Right hindlimb (tissue), 1 donor: ENCODE measurements at regions not wholly inside any gene's neighbourhood (a gene's known extent, or its start where the extent isn't known, plus 50 kb on each side); places are given as distances from the start of the nearest gene placed in this dataset.
"Not testable (repeated sequence)": the region's sequence is repeated elsewhere in the genome, so short reads cannot be mapped to it uniquely, and the experiment has no call there.

ENCODE experiments used
- DNase-seq: peaks from one replicate; pipeline ENCODE4 v3.0.0-alpha.2; 2018

GRCh38 chr9:96156171-96156974 lies 145.6 kb downstream of the HSD17B3 start:
- DNase-seq, result no peak

GRCh38 chr9:96154081-96154480 lies 147.9 kb downstream of the HSD17B3 start:
- DNase-seq, result no peak

GRCh38 chr9:96152550-96152949 lies 149.4 kb downstream of the HSD17B3 start:
- no peak for DNase-seq

GRCh38 chr9:96150324-96151227 lies 151.4 kb downstream of the HSD17B3 start:
- DNase-seq, result no peak

GRCh38 chr9:96149533-96150280 lies 152.3 kb downstream of the HSD17B3 start:
- DNase-seq, result no peak

- no peak for DNase-seq
These were observed 153.1 kb downstream of the HSD17B3 start for GRCh38 chr9:96148634-96149532.

GRCh38 chr9:96147029-96147428 lies 154.9 kb downstream of the HSD17B3 start:
- not testable (repeated sequence) for DNase-seq

- DNase-seq, result no peak
These were observed 160.3 kb downstream of the HSD17B3 start for GRCh38 chr9:96141666-96142065.

- no peak for DNase-seq
These were observed 160.9 kb downstream of the HSD17B3 start for GRCh38 chr9:96141128-96141474.

- DNase-seq, result peak; percentile 59
These were observed 161.5 kb downstream of the HSD17B3 start for GRCh38 chr9:96140296-96141127.

GRCh38 chr9:96139592-96140295 lies 162.2 kb downstream of the HSD17B3 start:
- peak; percentile 78 for DNase-seq

- no peak for DNase-seq
These were observed 163.4 kb downstream of the HSD17B3 start for GRCh38 chr9:96138616-96139015.

GRCh38 chr9:96137671-96138429 lies 164.1 kb downstream of the HSD17B3 start:
- no peak for DNase-seq

- DNase-seq, result peak; percentile 60
These were observed 164.8 kb downstream of the HSD17B3 start for GRCh38 chr9:96136992-96137670.

GRCh38 chr9:96135753-96136290 lies 166.2 kb downstream of the HSD17B3 start:
- no peak for DNase-seq

- DNase-seq, result no peak
These were observed 166.8 kb downstream of the HSD17B3 start for GRCh38 chr9:96135076-96135752.

- DNase-seq, result no peak
These were observed 168.5 kb downstream of the HSD17B3 start for GRCh38 chr9:96133321-96134021.

- no peak for DNase-seq
These were observed 170.2 kb downstream of the HSD17B3 start for GRCh38 chr9:96131825-96132224.
